Spleen (tissue), 7 donors: ENCODE measurements at regions not wholly inside any gene's neighbourhood (a gene's known extent, or its start where the extent isn't known, plus 50 kb on each side); places are given as distances from the start of the nearest gene placed in this dataset.

Experiments used
- POLR2AphosphoS5 ChIP-seq, 3 donors: sonication (generic); formaldehyde crosslinking; IDR thresholded peaks; one replicate each; pipeline ENCODE4 v1.5.1; 2017; ENCODE audit warnings: antibody characterized with exemption in 3 of 3
- TF ChIP-seq, protein P1 (sequence below), 11 experiments: fragments of 200-600 bp in 7 of 11; fragments of 450-650 bp in 4 of 11; sonication (generic) in 4 of 11; IDR thresholded peaks in 8 of 11; conservative IDR thresholded peaks in 3 of 11; 1 replicate in 7 of 11; 2 replicates in 4 of 11; pipeline versions ENCODE4 v1.4.0 to v1.8.0; 2016 to 2021; ENCODE audit warnings: antibody characterized with exemption in 11 of 11, inconsistent platforms in 4 of 11, mild to moderate bottlenecking in 1 of 11
- donor health status: DM: no; HTN: no; CAD: no; lungs with moderate emphysema.
- donor health status: DM: no; HTN: no; CAD: no.
- donor health status: DM: no; HTN: no; CAD: no.

DNA sequence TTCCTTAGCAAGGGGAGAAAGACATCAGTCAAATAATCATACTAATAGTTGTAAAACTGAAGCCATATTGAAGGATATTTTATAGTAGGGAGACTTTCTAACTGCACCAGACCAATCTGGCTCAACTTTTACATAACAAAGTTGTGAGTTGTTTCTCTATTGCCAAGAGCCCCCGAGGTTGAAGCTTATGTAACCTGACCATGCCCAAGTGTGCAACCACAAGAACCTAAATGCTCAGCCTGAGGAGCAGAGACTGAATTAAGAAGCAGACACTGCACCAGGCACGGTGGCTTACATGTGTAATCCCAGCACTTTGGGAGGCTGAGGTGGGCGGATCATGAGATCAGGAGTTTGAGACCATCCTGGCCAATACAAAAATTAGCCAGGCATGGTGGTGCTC lies 77.3 kb upstream of the ARMC3 start:
- TF ChIP-seq, protein P1, sequence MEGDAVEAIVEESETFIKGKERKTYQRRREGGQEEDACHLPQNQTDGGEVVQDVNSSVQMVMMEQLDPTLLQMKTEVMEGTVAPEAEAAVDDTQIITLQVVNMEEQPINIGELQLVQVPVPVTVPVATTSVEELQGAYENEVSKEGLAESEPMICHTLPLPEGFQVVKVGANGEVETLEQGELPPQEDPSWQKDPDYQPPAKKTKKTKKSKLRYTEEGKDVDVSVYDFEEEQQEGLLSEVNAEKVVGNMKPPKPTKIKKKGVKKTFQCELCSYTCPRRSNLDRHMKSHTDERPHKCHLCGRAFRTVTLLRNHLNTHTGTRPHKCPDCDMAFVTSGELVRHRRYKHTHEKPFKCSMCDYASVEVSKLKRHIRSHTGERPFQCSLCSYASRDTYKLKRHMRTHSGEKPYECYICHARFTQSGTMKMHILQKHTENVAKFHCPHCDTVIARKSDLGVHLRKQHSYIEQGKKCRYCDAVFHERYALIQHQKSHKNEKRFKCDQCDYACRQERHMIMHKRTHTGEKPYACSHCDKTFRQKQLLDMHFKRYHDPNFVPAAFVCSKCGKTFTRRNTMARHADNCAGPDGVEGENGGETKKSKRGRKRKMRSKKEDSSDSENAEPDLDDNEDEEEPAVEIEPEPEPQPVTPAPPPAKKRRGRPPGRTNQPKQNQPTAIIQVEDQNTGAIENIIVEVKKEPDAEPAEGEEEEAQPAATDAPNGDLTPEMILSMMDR (IDR thresholded peaks at IDR 0.05 in 8 of 11, conservative IDR thresholded peaks at IDR 0.05 in 3 of 11) = no peak
- TF ChIP-seq POLR2AphosphoS5 (IDR thresholded peaks at IDR 0.05) = no peak
